GM18499 (cell line): ENCODE measurements at regions not wholly inside any gene's neighbourhood (a gene's known extent, or its start where the extent isn't known, plus 50 kb on each side); places are given as distances from the start of the nearest gene placed in this dataset.

ENCODE experiments used
- ATAC-seq: cut with Tn5 transposase; IDR thresholded peaks from one replicate; pipeline ENCODE4 v1.9.1; 2021; ENCODE audit warnings: moderate number of reproducible peaks; ENCODE audit not compliant: insufficient read depth, unreplicated experiment

- ATAC-seq = no peak
Observed at GRCh38 chr3:182045736-182046135, 334.0 kb downstream of the SOX2 start.

- no peak for ATAC-seq
Observed at GRCh38 chr3:182046166-182046764, 334.5 kb downstream of the SOX2 start.

DNA sequence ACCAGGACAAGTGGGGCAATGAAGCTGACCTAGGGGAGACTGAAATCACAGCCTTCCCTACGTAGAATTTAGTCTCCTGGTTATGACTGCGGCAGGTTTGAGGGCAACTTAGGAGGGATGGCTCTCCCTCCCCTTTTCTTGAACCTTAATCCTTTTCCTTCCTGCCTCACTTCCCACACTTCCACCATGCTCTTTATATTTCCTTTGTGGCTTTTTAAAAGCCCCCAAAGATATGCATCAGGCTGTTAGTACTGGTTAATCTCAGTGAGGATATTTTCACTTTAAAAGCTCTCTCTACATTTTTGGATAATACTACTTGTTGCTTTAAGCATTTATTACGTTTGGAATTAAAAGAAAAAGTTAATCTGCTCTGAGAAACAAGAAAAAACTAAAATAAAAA, 339.2 kb downstream of the SOX2 start:
- ATAC-seq = no peak

- no peak for ATAC-seq
Observed at GRCh38 chr3:182052332-182052731, 340.6 kb downstream of the SOX2 start.

- ATAC-seq = no peak
Observed at GRCh38 chr3:182052757-182053156, 341.0 kb downstream of the SOX2 start.

DNA sequence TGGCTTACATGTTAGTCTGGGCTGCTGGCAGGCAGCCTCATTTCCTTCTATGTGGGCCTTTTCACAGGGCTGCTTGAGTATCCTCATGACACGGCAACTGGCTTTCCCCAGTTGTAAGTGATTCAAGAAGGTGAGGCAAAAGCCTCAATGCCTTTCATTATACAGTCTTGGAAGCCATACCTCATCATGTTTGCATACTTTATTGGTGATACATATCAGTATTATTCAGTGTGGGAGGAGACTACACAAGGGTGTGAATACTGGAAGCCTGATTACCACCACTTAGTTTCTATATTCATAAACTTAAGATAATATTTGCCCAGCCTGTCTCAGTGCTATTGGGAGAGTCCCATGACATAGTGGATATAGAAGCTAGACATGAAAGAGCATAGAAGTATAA, 346.8 kb downstream of the SOX2 start:
- no peak for ATAC-seq

- no peak for ATAC-seq
Observed at GRCh38 chr3:182063742-182064141, 352.0 kb downstream of the SOX2 start.

DNA sequence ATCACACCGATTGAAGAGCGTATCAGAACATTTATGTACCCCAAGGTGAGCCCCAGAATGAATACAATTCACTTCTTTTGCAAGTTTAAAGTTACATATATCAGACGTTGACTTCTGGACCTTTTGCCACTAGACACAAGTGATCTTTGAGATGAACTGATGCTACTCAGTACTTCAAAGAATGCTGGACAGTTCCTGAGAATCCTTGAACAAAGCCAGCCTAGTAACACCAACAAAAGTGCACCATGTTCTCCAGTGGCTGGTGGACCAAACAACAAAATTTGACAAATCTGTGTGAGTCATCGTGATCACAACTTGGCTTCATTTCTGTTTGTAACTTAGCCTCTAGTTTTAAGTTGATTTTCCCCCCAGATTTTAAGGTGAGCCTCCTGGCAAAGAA, 355.7 kb downstream of the SOX2 start:
- no peak for ATAC-seq

- ATAC-seq = no peak
Observed at GRCh38 chr3:182078316-182078715, 366.6 kb downstream of the SOX2 start.

GRCh38 chr3:182078929-182079328, 367.2 kb downstream of the SOX2 start:
- ATAC-seq = no peak

DNA sequence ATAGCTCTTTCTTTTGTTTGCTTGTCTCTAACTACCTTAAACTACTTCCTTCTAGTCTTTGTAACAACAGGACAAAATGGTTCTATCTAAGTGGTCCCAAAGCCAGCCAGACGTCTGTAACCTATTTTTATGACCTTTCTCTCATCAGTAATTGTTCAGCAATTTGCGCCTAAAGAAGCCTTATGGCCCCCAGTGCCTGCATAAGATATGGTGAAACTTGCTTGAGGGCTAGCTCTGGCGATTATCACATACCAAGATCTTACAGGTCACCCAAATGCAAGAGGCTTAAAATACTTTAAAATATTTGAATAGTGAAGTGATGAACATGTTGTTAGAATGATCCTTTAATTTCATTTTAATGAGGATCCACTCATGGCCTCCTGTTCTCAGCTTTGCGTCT, 369.4 kb downstream of the SOX2 start:
- no peak for ATAC-seq

GRCh38 chr3:182083112-182083511, 371.4 kb downstream of the SOX2 start:
- no peak for ATAC-seq

DNA sequence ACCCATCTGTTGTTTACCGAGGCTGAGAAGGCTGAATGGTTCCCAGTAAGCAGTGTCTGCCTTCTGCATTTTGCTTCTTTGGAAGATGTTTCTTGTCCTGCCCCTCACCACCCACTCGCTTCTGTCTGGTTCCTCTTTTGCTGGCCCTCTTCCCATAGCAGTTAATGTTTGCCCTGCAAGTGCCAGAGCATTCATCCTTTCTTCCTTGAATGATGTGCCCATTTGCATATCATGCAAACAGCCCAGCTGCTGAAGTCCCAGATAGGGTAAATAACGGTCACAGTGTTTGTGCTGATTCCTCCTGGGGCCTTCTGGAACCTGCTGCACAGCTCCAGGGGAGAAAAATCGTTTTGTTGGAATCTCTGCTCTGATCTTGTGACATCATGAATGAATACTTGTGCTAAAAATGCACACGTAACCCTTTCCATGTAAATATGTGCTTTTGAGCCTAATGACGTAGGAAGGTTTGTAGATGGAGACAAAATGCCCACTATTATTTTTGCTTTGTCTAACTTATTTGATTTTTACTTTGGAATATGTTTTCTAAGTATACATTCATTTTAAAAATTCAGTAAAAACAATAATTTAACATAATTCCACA, 381.0 kb downstream of the SOX2 start:
- ATAC-seq = no peak

GRCh38 chr3:182094321-182094720, 382.6 kb downstream of the SOX2 start:
- no peak for ATAC-seq

- no peak for ATAC-seq
Observed at GRCh38 chr3:182104881-182105280, 393.2 kb downstream of the SOX2 start.

DNA sequence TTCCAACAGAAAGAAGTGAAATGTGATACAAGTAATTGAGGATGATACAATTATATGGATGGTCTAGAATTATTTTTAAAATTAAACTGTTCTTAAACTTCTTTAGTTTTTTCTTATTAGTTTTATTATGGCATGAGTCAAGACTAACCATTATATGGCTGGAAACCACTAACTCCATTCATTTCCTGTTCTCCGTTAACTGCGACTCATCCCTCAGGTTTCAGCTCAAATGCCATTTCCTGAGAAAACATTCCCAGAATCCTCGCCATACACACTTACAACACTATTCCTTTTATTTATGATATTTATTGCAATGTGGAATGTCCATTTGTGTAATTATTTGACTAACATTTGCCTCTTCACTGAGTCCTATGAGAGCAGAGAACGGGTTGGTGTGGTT, 394.1 kb downstream of the SOX2 start:
- ATAC-seq = no peak

DNA sequence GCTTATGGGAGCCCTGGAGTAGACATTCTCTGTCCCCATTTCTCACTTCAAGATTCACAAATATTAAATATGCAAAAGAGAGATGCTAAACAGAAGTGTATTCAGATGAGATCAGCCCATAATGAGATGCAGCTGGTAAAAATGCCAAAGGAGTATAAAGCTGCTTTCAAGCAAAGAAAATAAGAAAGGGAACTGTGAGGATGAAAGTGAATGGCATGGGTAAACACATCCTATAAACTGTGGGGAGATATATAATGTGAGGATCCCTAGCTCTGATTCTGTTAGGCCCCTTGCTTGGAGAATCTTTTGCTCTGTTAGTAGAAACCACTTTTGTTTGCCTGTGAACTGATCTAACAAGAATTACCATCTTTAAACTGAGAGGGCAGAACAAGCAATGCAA, 396.6 kb downstream of the SOX2 start:
- ATAC-seq = no peak

DNA sequence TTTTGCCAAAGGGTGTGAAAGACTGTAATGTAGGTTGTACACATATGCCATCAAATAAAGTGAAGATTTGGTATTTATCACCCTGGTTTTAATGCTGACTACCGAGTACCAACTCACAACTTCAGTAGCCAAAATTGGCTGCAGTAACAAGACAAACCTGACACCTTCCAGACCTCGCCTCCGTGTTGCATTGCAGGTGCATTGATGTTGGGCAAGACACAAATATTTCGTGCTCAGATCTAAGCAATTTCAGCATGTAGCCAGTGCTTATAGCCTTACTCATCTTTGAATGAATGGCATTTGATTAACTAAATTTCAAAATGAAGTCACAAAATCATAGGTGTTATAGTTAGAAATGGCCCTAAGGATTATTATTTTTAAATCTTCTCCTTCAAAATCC, 400.2 kb downstream of the SOX2 start:
- no peak for ATAC-seq

DNA sequence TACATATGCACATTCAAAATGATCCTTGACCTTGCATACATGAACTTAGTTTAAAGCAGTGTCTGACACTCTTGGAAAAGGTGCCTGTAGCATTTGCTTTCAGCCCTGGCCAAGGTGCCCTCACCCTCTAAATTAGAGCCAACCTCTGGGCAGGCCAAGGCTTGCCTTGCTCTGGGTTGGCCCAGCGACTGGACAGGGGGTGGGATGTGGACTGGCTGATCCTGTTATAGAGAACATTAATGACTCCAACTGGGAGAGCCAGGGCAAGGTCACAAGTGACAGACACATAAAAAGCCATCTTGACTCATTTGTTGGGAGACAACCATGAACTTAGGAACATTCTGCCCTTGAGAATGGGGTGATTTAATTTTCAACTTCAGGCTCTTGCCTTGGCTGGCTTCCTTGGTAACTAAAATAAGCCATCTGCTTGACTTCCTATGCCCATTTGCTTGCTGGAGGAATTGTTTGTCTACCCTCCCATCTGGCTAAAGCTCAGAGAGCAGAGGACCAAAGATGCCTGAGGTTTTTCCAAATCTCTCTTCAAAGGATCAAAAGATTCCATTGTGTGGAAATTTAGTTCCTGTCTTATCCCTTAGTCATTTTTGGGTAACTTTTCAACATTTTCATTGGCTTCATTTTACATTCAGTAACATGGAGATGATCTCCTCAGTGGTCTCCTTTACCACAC, 403.7 kb downstream of the SOX2 start:
- no peak for ATAC-seq

DNA sequence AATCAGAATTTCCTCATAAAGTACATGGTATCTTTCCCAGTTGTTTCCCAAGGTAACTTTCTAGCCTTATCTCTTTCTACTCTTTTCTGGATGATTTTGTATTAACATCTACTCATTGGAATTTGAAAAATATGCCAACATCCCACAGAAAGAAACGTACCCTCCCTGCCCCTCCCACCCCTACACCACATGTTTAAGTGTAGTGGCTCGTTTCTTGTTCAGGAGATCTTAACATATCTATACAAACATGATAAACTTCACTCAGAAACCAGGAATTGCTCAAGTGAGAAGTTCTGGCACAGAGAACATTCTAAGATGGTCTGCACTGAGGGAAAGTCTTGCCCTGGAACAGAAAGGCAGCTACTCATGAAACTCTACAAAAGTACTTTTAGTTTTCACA, 404.7 kb downstream of the SOX2 start:
- no peak for ATAC-seq

- no peak for ATAC-seq
Observed at GRCh38 chr3:182117131-182117530, 405.4 kb downstream of the SOX2 start.

DNA sequence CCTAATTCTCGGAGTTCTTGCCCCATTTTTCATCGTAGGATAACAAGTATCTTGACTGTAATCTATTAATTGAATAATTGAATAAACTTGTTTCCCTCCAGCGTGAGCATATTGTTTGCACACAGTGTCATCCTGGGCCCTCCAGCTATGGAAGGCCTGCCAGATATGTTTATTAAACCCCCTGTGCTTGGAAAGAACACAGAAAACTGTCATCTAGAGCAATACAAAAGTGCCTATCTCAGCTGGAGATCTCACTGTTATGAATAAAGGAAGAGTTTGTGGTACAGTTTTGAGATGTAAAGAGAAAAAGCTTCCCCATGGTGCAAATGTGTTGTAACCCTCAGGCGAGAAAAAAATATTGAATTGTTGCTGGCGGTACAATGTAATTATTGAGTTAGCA, 405.9 kb downstream of the SOX2 start:
- no peak for ATAC-seq
